ENCODE measurements at regions not wholly inside any gene's neighbourhood (a gene's known extent, or its start where the extent isn't known, plus 50 kb on each side); places are given as distances from the start of the nearest gene placed in this dataset.

DNA sequence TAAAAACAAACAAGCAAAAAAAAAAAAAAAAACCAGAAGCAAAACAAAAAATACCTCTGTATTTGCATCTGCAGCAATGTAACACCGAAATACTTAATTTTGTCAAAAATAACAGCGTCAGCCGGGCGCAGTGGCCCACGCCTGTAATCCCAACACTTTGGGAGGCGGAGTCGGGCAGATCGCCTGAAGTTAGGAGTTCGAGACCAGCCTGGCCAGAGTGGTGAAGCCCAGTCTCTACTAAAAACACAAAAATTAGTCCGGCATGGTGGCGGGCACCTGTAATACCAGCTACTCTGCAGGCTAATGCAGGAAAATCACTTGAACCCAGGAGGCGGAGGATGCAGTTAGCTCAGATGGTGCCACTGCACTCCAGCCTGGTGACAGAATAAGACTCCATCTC, 683.5 kb upstream of the CA10 start:
- TF ChIP-seq, protein P1, sequence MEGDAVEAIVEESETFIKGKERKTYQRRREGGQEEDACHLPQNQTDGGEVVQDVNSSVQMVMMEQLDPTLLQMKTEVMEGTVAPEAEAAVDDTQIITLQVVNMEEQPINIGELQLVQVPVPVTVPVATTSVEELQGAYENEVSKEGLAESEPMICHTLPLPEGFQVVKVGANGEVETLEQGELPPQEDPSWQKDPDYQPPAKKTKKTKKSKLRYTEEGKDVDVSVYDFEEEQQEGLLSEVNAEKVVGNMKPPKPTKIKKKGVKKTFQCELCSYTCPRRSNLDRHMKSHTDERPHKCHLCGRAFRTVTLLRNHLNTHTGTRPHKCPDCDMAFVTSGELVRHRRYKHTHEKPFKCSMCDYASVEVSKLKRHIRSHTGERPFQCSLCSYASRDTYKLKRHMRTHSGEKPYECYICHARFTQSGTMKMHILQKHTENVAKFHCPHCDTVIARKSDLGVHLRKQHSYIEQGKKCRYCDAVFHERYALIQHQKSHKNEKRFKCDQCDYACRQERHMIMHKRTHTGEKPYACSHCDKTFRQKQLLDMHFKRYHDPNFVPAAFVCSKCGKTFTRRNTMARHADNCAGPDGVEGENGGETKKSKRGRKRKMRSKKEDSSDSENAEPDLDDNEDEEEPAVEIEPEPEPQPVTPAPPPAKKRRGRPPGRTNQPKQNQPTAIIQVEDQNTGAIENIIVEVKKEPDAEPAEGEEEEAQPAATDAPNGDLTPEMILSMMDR (IDR thresholded peaks at IDR 0.05; ENCODE audit: borderline replicate concordance, control extremely low read depth, extremely low read depth, insufficient read depth, missing control alignments): no peak
- in situ Hi-C loops (cut with MboI; ENCODE audit: low sequenced_read_pairs, unreplicated experiment): no loop called here
- DNase-seq (ENCODE audit: low spot score): no peak

DNA sequence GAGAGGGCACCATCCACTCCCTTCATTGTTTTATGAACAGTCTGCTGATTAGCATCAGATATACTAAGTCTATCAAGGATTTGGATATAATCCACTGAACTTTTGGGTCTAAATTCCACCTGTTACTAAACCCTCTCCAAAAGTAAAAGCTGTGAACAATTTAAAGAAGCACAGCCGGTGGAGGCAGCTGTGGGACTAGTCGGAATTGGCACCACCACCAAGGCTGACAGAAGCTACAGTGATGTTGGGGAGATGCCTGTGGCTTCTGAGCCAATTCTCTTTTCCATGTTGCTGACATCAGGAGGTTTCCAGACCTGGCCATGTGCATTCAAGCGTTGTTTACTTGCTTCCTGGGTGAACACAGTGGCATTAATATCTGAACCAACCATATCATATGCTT, 679.0 kb upstream of the CA10 start:
- in situ Hi-C loops (cut with MboI; ENCODE audit: low sequenced_read_pairs, unreplicated experiment): no loop called here
- TF ChIP-seq, protein P1 (IDR thresholded peaks at IDR 0.05; ENCODE audit: borderline replicate concordance, control extremely low read depth, extremely low read depth, insufficient read depth, missing control alignments): no peak
- DNase-seq (ENCODE audit: low spot score): no peak

DNA sequence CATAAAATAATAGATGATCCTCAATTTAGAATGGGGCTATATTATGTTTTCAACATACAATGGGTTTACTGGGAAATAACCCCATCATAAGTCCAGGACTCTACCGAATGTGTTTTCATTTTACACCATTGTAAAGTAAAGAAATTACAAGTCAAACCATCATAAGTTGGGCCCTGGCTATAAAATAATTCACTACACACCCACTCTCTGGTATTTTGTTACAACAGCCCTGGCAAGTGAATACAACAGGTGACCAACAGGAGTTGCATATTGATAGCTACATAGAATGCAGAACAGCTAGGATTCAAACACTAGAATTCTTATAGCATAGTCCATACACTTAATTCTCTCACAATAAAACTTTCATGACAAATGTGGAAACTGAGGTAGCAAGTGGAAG, 673.0 kb upstream of the CA10 start:
- TF ChIP-seq, protein P1 (IDR thresholded peaks at IDR 0.05; ENCODE audit: borderline replicate concordance, control extremely low read depth, extremely low read depth, insufficient read depth, missing control alignments): no peak
- in situ Hi-C loops (cut with MboI; ENCODE audit: low sequenced_read_pairs, unreplicated experiment): no loop called here
- no peak for DNase-seq (ENCODE audit: low spot score)

GRCh38 chr17:52828621-52829020, 670.1 kb upstream of the CA10 start:
- no peak for DNase-seq (ENCODE audit: low spot score)
- in situ Hi-C loops (cut with MboI; ENCODE audit: low sequenced_read_pairs, unreplicated experiment): no loop called here

GRCh38 chr17:52827526-52827925, 669.0 kb upstream of the CA10 start:
- TF ChIP-seq, protein P1 (IDR thresholded peaks at IDR 0.05; ENCODE audit: borderline replicate concordance, control extremely low read depth, extremely low read depth, insufficient read depth, missing control alignments): no peak
- no peak for DNase-seq (ENCODE audit: low spot score)
- in situ Hi-C loops (cut with MboI; ENCODE audit: low sequenced_read_pairs, unreplicated experiment): no loop called here

More at GRCh38 chr17:52828621-52829020, 670.1 kb upstream of the CA10 start:
- TF ChIP-seq, protein P1 (IDR thresholded peaks at IDR 0.05; ENCODE audit: borderline replicate concordance, control extremely low read depth, extremely low read depth, insufficient read depth, missing control alignments): no peak

DNA sequence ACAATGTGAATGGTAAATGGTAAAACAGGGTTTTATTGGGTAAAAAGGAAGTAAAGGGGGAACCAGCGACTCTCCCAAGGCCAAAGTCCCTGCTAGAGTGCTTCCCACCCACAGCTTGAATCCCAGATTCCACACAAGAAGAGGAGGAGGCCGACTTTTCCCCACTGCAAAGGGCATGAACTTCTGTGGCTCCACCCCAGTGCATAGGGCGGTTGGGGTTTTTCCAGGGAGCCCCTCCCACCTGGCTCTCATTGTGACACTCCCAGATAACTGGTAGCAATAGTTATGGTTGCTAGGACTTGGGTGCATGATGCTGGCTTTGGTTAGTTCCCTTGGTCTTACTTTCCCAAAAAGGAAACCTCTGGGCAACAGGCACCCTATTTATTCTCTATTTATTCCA, 666.0 kb upstream of the CA10 start:
- DNase-seq (ENCODE audit: low spot score): no peak
- TF ChIP-seq, protein P1 (IDR thresholded peaks at IDR 0.05; ENCODE audit: borderline replicate concordance, control extremely low read depth, extremely low read depth, insufficient read depth, missing control alignments): no peak
- in situ Hi-C loops (cut with MboI; ENCODE audit: low sequenced_read_pairs, unreplicated experiment): no loop called here

- in situ Hi-C loops (cut with MboI; ENCODE audit: low sequenced_read_pairs, unreplicated experiment): no loop called here
Observed at GRCh38 chr17:52823155-52823554, 664.6 kb upstream of the CA10 start.

More at GRCh38 chr17:52823155-52823554, 664.6 kb upstream of the CA10 start:
- DNase-seq (ENCODE audit: low spot score): no peak
- TF ChIP-seq, protein P1 (IDR thresholded peaks at IDR 0.05; ENCODE audit: borderline replicate concordance, control extremely low read depth, extremely low read depth, insufficient read depth, missing control alignments): no peak
